Heart left ventricle (tissue), 13 donors: ENCODE measurements at regions not wholly inside any gene's neighbourhood (a gene's known extent, or its start where the extent isn't known, plus 50 kb on each side); places are given as distances from the start of the nearest gene placed in this dataset.

Experiments
- POLR2A ChIP-seq, 2 donors: fragments of 450-650 bp; IDR thresholded peaks; one replicate each; pipeline ENCODE4 v1.6.1; 2017; ENCODE audit warnings: antibody characterized with exemption in 2 of 2, mild to moderate bottlenecking in 2 of 2, moderate library complexity in 2 of 2
- TF ChIP-seq, protein P1 (sequence below), 12 donors: fragments of 200-600 bp; sonication (generic) in 4 of 12; IDR thresholded peaks; one replicate each; pipeline versions ENCODE4 v1.5.0 to v1.8.0; 2018 to 2022; ENCODE audit warnings: antibody characterized with exemption in 12 of 12, mild to moderate bottlenecking in 5 of 12
- donor health status: ischemic (EF 13 %, LVEDD 7.1; RV severe dilation, severe dysfunction).
- donor health status: DM: no; HTN: yes; CAD: no.
- donor health status: DM: no; HTN: no; CAD: no.
- donor health status: ischemic (EF 25% LVEDD 6.9; RV normal size, moderate dysfunction).
- donor health status: ischemic (EF 25% LVEDD 5.7; RV mildly dilated, moderate dysfunction).
- donor health status: ischemic (EF 35%, LVEDD 5.7; RV mildly dilated, moderate dysfunction).
- donor health status: nonischemic (EF 11% LVEDD 7.7; RV severe dilation, severe dysfunction).
- donor health status: DM: yes; HTN: yes; CAD: no.
- donor health status: PGD.
- donor health status: ischemic (EF 29% LVEDD 5.4; RV normal size, mild dysfunction).
- donor health status: nonischemic (EF 23%, LVEDD 6.1; RV moderate dilation, normal function).

DNA sequence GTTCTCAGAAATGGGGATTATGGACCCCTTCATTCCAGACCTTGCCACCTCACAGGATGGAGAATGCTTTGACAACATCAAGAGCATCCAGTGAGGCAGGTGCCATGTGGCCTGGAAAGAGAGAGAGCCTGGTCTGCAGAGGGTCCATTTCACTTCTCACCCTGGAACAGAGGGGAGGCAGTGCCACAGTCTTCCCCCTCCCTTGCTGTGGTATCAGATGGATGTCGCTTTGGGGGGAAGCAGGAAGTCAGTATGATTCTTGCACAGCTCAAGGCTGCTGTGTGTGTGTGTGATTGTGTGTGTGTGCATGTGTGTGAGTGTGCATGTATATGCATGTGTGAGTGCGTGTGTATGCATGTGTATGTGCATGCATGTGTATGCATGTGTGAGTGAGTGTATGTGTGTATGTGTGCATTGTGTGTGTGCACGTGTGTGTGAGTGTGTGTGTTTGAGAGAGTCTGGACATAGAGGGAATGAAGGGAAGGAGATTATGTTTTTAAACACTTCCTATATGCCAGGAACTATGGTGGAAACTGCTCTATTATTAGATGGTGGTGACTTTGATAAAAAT, 328.6 kb upstream of the CLNK start:
- TF ChIP-seq, protein P1, sequence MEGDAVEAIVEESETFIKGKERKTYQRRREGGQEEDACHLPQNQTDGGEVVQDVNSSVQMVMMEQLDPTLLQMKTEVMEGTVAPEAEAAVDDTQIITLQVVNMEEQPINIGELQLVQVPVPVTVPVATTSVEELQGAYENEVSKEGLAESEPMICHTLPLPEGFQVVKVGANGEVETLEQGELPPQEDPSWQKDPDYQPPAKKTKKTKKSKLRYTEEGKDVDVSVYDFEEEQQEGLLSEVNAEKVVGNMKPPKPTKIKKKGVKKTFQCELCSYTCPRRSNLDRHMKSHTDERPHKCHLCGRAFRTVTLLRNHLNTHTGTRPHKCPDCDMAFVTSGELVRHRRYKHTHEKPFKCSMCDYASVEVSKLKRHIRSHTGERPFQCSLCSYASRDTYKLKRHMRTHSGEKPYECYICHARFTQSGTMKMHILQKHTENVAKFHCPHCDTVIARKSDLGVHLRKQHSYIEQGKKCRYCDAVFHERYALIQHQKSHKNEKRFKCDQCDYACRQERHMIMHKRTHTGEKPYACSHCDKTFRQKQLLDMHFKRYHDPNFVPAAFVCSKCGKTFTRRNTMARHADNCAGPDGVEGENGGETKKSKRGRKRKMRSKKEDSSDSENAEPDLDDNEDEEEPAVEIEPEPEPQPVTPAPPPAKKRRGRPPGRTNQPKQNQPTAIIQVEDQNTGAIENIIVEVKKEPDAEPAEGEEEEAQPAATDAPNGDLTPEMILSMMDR (IDR thresholded peaks at IDR 0.05): no peak
- TF ChIP-seq POLR2A (IDR thresholded peaks at IDR 0.05): no peak
